ENCODE measurements at regions not wholly inside any gene's neighbourhood (a gene's known extent, or its start where the extent isn't known, plus 50 kb on each side); places are given as distances from the start of the nearest gene placed in this dataset.

DNA sequence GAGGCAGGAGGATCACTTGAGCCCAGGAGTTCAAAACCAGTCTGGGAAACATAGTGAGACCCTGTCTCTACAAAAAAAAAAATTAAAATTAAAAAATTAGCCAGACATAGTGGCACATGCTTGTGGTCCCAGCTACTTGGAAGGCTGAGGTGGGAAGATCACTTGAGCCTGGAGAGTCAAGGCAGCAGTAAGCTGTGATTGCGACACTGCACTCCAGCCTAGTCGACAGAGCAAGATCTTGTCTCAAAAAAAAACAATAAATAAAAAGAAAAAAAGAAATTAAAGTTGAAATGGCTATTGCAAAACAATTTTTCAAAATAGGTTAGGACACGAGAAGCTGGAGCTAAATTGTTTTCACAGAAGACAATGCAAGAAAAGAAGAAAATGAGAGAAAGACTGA is 379.0 kb upstream of the RNF32 start:
- Histone ChIP-seq H3K36me3 (replicated peaks in 1 of 2; ENCODE audit: control insufficient read depth in 1 of 2, insufficient read depth in 2 of 2, low read length in 2 of 2) (no peaks in the 10 kb centered on the region), H3K9ac (ENCODE audit: insufficient read depth, low read depth, low read length) (no peak overlapping the region), H3K4me2 (ENCODE audit: low read depth, low read length) (no peak overlapping the region), H3K4me1 (ENCODE audit: insufficient read depth, low read length) (no peaks in the 10 kb centered on the region), H3K4me3 (replicated peaks in 1 of 3; ENCODE audit: insufficient read depth in 1 of 3, low read depth in 2 of 3, low read length in 3 of 3) (no peak overlapping the region), H2AFZ (ENCODE audit: low read length) (no peak overlapping the region), H4K20me1 (ENCODE audit: insufficient read depth, low read length) (no peaks in the 10 kb centered on the region), H3K27me3 (ENCODE audit: control insufficient read depth in 1 of 2, insufficient read depth in 2 of 2, low read length in 2 of 2) (peaks cover 0 to 27% of the 10 kb centered on the region in 2 experiments; a peak in 2 of 5 replicates), H3K27ac (ENCODE audit: extremely low read length, insufficient read depth, low read length) (no peak overlapping the region), H3K9me3 (ENCODE audit: low read length) (no peaks in the 10 kb centered on the region), H3K79me2 (ENCODE audit: insufficient read depth, low read length) (no peaks in the 10 kb centered on the region)
- ChIA-PET POLR2A (no interaction called here), CTCF (ENCODE audit: low intra/inter-chr PET ratio, low total read pairs) (no interaction called here)
- intact Hi-C loops (cut with micrococcal nuclease; ENCODE audit: unreplicated experiment), result no loop called here
- WGBS (ENCODE audit: low lambda C conversion rate), result 3% methylated on average over 3 of the region's 3 CpGs
- no peak for ATAC-seq
- no peak for DNase-seq (ENCODE audit: low spot score)
- TF ChIP-seq ZBTB37 (CRISPR knock-in tag; IDR thresholded peaks at IDR 0.05), result no peak
- no peak for TF ChIP-seq GMEB1 (CRISPR knock-in tag; IDR thresholded peaks at IDR 0.05; ENCODE audit: borderline replicate concordance)
- TF ChIP-seq GTF3A (CRISPR knock-in tag; conservative IDR thresholded peaks at IDR 0.05), result no peak
- no peak for TF ChIP-seq PRMT3 (CRISPR knock-in tag; IDR thresholded peaks at IDR 0.05; ENCODE audit: borderline replicate concordance, low read depth)
- no peak for TF ChIP-seq ZZZ3 (CRISPR knock-in tag; IDR thresholded peaks at IDR 0.05; ENCODE audit: borderline replicate concordance)
- FAIRE-seq, result no peak
- in situ Hi-C loops (cut with HindIII; ENCODE audit: extremely low pct_ligation_motif_present, low pct_unique_long_range_greater_than_20kb), result no loop called here
- no TSS peak for BruUV-seq (replicated peaks)

DNA sequence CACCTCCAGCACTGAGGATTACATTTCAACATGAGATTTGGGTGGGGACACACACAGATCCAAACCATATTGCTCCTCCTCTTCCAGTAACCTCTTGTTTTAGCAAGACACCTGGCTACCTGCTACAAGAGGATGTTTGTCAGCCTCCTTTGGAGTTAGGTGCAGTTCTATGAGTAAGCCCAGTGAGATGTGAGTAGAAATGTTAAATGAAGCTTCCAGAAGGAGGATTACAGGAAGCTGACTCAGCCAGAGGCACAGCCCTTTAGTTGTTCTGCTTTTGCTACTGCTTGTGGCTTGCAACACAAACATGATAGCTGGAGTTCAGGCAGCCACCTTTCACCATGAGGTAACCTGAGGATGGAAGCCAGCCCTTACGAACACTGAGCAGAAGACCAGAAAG is 382.7 kb upstream of the RNF32 start:
- Histone ChIP-seq H3K36me3 (replicated peaks in 1 of 2; ENCODE audit: control insufficient read depth in 1 of 2, insufficient read depth in 2 of 2, low read length in 2 of 2) (no peaks in the 10 kb centered on the region), H3K4me3 (replicated peaks in 1 of 3; ENCODE audit: insufficient read depth in 1 of 3, low read depth in 2 of 3, low read length in 3 of 3) (no peak overlapping the region), H3K9ac (ENCODE audit: insufficient read depth, low read depth, low read length) (no peak overlapping the region), H4K20me1 (ENCODE audit: insufficient read depth, low read length) (no peaks in the 10 kb centered on the region), H3K27me3 (ENCODE audit: control insufficient read depth in 1 of 2, insufficient read depth in 2 of 2, low read length in 2 of 2) (peaks cover 0 to 40% of the 10 kb centered on the region in 2 experiments; a peak in 2 of 5 replicates), H2AFZ (ENCODE audit: low read length) (no peak overlapping the region), H3K79me2 (ENCODE audit: insufficient read depth, low read length) (no peaks in the 10 kb centered on the region), H3K27ac (ENCODE audit: extremely low read length, insufficient read depth, low read length) (no peak overlapping the region), H3K4me2 (ENCODE audit: low read depth, low read length) (no peak overlapping the region), H3K9me3 (ENCODE audit: low read length) (no peaks in the 10 kb centered on the region), H3K4me1 (ENCODE audit: insufficient read depth, low read length) (peaks cover 6% of the 10 kb centered on the region)
- in situ Hi-C loops (cut with HindIII; ENCODE audit: extremely low pct_ligation_motif_present, low pct_unique_long_range_greater_than_20kb), result no loop called here
- POLR2A ChIA-PET, result no interaction called here
- CTCF ChIA-PET (ENCODE audit: low intra/inter-chr PET ratio, low total read pairs), result no interaction called here
- DNase-seq (ENCODE audit: low spot score) (no peak), ATAC-seq (no peak), FAIRE-seq (no peak)
- intact Hi-C loops (cut with micrococcal nuclease; ENCODE audit: unreplicated experiment), result no loop called here
- no TSS peak for BruUV-seq (replicated peaks)
- no CpG with 5 or more reads among the region's 1 CpG for whole genome bisulfite sequencing (ENCODE audit: low lambda C conversion rate)
- no peak for TF ChIP-seq NR2F6 (IDR thresholded peaks at IDR 0.05)
- TF ChIP-seq NR2F6 (CRISPR knock-in tag; IDR thresholded peaks at IDR 0.05), result no peak

All from HepG2 (cell line).